ENCODE measurements at regions not wholly inside any gene's neighbourhood (a gene's known extent, or its start where the extent isn't known, plus 50 kb on each side); places are given as distances from the start of the nearest gene placed in this dataset.

DNA sequence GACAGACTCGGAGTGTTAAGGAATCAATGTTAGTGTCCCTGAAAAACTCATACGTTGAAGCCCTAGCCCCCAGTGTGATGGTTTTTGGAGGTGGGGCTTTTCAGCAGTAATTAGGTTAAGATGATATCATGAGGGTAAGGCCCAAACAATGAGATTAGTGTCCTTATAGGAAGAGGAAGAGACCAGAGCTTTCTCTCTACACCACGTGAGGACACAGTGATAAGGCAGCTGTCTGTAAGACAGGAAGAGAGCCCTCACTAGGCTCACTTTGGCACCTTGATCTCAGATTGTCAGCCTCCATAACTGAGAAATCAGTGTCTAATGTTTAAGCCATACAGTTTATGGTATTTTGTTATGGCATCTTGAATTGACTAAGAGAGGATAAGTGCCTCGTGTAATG is 403.2 kb downstream of the NPIPA7 start:
- CTCF ChIA-PET, result no interaction called here
- intact Hi-C loops (cut with micrococcal nuclease), result no loop called here
- POLR2A ChIA-PET, result no interaction called here

DNA sequence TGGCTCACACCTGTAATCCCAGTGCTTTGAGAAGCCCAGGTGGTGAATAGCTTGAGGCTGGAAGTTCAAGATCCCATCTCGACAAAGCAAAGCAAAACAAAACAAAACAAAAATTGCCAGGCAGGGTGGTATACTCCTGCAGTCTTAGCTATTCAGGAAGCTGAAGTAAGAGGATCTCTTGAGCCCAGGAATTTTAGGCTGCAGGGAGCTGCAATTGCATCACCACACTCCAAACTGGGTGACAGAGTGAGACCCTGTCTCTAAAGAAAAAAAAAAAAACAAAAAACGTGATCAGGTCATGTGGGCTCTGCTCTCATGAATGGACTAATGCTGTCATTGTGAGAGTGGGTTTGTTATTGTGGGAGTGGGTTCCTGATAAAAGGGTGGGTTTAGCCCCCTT is 409.1 kb downstream of the NPIPA7 start:
- Mint-ChIP-seq H3K9me3 (peaks cover 8% of the 10 kb centered on the region), H3K36me3 (no peaks in the 10 kb centered on the region), H3K27me3 (no peaks in the 10 kb centered on the region), H3K4me1 (ENCODE audit: low read depth) (no peaks in the 10 kb centered on the region), H3K4me3 (no peak overlapping the region), H3K27ac (no peak overlapping the region)
- ChIA-PET POLR2A (no interaction called here), CTCF (no interaction called here)
- intact Hi-C loops (cut with micrococcal nuclease), result no loop called here
- DNase-seq, result no peak

More for the DNA sequence above, 403.2 kb downstream of the NPIPA7 start:
- no peak for DNase-seq
- Mint-ChIP-seq H3K4me3 (no peak overlapping the region), H3K27ac (no peak overlapping the region), H3K9me3 (no peaks in the 10 kb centered on the region), H3K36me3 (no peaks in the 10 kb centered on the region), H3K4me1 (ENCODE audit: low read depth) (no peaks in the 10 kb centered on the region), H3K27me3 (peaks cover 2% of the 10 kb centered on the region)

DNA sequence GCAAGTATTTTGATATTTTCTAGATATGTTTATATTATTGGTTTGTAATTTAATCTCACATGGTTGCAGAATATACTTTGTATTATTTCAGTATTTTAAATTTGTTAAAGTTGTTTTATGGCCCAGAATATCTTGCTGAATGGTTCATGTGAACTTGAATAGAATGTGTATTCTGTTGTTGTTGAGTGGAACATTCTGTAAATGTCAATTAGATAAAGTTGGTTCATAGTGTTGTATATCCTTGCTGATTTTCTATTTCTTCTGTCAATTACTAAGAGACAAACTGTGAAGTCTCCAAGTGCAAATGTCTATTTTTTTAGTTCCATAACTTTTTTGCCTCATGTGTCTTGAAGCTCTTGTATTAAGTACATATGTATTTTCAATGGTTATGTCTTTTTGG is 411.7 kb downstream of the NPIPA7 start:
- CTCF ChIA-PET, result no interaction called here
- POLR2A ChIA-PET, result no interaction called here
- Mint-ChIP-seq H3K9me3 (peaks cover 8% of the 10 kb centered on the region), H3K27ac (no peak overlapping the region), H3K36me3 (no peaks in the 10 kb centered on the region), H3K4me1 (ENCODE audit: low read depth) (no peaks in the 10 kb centered on the region), H3K4me3 (no peak overlapping the region), H3K27me3 (no peaks in the 10 kb centered on the region)
- intact Hi-C loops (cut with micrococcal nuclease), result no loop called here
- no peak for DNase-seq

DNA sequence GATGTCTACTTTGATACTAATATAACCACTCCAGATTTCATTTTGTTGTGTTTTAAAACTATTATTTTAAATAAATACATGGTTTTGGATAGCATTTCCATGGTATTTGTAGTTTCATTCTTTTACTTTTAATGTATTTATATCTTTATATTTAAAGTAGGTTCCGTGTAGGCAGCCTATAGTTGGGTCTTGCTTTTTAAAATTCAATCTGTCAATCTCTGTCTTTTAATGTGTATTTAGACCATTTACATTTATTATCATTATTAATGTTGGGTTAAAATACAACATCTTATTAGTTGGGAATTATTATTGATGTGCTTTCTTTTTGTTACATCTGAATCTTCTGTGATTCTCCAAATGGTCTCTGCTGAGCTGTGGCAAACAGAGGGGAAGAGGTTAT is 412.1 kb downstream of the NPIPA7 start:
- H3K27me3 Mint-ChIP-seq, result no peaks in the 10 kb centered on the region
- no peak overlapping the region for H3K27ac Mint-ChIP-seq
- H3K4me3 Mint-ChIP-seq, result no peak overlapping the region
- H3K4me1 Mint-ChIP-seq (ENCODE audit: low read depth), result no peaks in the 10 kb centered on the region
- intact Hi-C loops (cut with micrococcal nuclease), result no loop called here
- ChIA-PET CTCF (no interaction called here), POLR2A (no interaction called here)
- peaks cover 8% of the 10 kb centered on the region for H3K9me3 Mint-ChIP-seq
- no peak for DNase-seq
- no peaks in the 10 kb centered on the region for H3K36me3 Mint-ChIP-seq

DNA sequence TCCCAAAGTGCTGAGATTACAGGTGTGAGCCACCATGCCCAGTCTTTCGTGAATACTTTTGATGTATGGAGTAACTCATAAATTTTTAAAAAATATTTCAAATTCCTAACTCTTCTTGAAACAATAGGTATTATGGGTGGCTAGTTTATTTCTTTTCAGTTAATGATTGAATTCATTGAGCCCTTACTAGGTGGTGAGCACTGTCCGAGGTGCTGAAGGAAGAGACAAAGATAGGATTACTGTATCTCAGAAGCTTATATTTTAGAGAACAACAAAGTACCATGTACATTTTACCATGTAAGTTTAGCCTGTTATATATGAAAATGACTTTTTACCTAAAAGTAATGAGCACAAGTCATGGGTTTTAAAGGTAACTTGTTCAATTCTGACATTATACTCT is 418.3 kb downstream of the NPIPA7 start:
- Mint-ChIP-seq H3K27ac (no peak overlapping the region), H3K4me3 (no peak overlapping the region), H3K27me3 (peaks cover 1% of the 10 kb centered on the region), H3K9me3 (no peaks in the 10 kb centered on the region), H3K36me3 (no peaks in the 10 kb centered on the region), H3K4me1 (ENCODE audit: low read depth) (no peaks in the 10 kb centered on the region)
- no peak for DNase-seq
- ChIA-PET CTCF (no interaction called here), POLR2A (no interaction called here)
- intact Hi-C loops (cut with micrococcal nuclease), result no loop called here

DNA sequence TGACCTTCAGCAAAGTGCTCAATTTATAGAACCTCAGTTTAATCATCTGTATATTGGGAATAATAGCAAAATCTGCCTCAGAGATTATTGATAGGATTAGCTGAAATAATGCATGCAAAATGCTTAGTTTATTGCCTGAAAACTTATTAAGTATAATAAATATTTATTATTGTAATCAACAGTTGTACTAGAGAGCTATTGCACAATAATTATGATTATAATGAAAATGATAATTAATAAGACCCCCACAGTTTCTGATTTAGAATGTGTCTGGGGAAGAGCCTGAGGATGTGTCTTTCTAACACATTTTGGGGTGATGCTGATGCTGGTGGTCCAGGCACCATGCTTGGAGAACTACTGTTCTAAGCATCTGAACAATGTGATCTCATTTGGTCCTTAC is 419.6 kb downstream of the NPIPA7 start:
- no peak overlapping the region for H3K27ac Mint-ChIP-seq
- no peak for DNase-seq
- intact Hi-C loops (cut with micrococcal nuclease), result no loop called here
- H3K36me3 Mint-ChIP-seq, result no peaks in the 10 kb centered on the region
- H3K27me3 Mint-ChIP-seq, result peaks cover 1% of the 10 kb centered on the region
- H3K9me3 Mint-ChIP-seq, result no peaks in the 10 kb centered on the region
- POLR2A ChIA-PET, result no interaction called here
- no peak overlapping the region for H3K4me3 Mint-ChIP-seq
- no peaks in the 10 kb centered on the region for H3K4me1 Mint-ChIP-seq (ENCODE audit: low read depth)
- CTCF ChIA-PET, result interaction anchor here (0.7 kb wide), 1 partner anchor 487 kb away, joined by 3 read pairs; no protein-coding TSS in a partner anchor

DNA sequence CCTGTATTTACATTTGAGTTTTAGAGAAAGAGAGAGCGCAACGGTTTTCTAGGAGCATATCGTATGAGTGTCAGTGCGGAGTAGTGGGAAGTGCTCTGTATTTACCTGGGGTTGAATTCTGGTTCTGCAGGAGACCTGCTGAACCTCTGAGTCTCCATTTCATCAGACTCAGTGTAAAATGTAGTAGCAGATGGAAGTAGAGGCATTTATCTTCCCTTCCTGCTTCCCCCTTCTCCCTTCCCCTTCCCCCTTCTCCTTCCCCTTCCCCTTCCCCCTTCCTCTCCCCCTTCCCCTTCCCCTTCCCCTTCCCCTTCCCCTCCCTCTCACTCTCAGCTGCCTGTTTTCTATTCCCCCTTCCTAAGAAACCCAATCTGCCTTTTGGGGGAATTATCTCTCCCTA is 426.9 kb downstream of the NPIPA7 start:
- DNase-seq, result no peak
- intact Hi-C loops (cut with micrococcal nuclease), result no loop called here
- Mint-ChIP-seq H3K27me3 (peaks cover 2% of the 10 kb centered on the region), H3K4me3 (no peak overlapping the region), H3K27ac (no peak overlapping the region), H3K36me3 (no peaks in the 10 kb centered on the region), H3K4me1 (ENCODE audit: low read depth) (no peaks in the 10 kb centered on the region), H3K9me3 (no peaks in the 10 kb centered on the region)
- ChIA-PET POLR2A (no interaction called here), CTCF (no interaction called here)

DNA sequence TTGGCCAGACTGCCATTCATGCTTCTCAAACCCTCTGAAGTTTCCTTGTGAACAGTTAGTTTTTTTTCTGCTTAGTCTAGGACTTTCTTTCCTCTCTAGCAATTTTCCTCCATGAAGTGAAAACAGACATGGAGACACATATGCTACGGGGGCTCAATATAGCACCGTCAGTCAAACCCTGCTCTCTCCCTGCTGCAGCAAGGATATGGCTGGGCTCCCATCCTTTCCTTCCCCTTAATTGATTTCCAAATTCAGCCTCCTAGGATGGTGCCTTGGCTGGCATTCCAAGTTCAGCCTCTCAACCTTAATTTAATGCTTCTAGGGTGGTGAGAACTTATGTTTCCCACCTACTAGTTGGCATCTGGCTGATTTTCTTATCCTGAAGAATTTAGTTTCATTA is 436.7 kb downstream of the NPIPA7 start:
- CTCF ChIA-PET, result no interaction called here

DNA sequence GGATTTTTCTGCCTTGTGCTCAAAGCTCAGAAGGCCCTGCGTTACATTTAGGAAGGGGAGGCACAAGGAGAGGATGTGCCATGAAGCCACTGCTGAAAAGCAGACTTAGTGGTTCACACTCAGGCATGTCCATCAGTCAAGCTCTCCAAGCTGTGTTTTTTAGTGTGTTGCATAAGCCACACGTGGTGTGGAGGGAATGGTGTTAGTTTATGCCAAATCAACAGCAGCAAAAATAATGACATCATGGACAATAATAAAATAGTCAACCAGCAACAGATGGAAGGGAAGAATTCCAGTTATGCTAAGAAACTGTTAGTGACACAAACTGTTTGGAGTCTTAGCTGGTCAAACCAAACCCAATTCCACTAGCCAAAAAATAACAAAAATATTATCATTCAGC is 438.3 kb downstream of the NPIPA7 start:
- H3K27me3 Mint-ChIP-seq, result no peaks in the 10 kb centered on the region
- ChIA-PET CTCF (no interaction called here), POLR2A (no interaction called here)
- intact Hi-C loops (cut with micrococcal nuclease), result no loop called here
- H3K9me3 Mint-ChIP-seq, result peaks cover 25% of the 10 kb centered on the region
- no peak overlapping the region for H3K27ac Mint-ChIP-seq
- no peaks in the 10 kb centered on the region for H3K4me1 Mint-ChIP-seq (ENCODE audit: low read depth)
- H3K4me3 Mint-ChIP-seq, result no peak overlapping the region
- no peak for DNase-seq
- no peaks in the 10 kb centered on the region for H3K36me3 Mint-ChIP-seq

More for the DNA sequence above, 436.7 kb downstream of the NPIPA7 start:
- DNase-seq, result no peak
- Mint-ChIP-seq H3K4me1 (ENCODE audit: low read depth) (no peaks in the 10 kb centered on the region), H3K27me3 (no peaks in the 10 kb centered on the region), H3K4me3 (no peak overlapping the region), H3K9me3 (peaks cover 13% of the 10 kb centered on the region), H3K27ac (no peak overlapping the region), H3K36me3 (no peaks in the 10 kb centered on the region)
- POLR2A ChIA-PET, result no interaction called here
- intact Hi-C loops (cut with micrococcal nuclease), result no loop called here

DNA sequence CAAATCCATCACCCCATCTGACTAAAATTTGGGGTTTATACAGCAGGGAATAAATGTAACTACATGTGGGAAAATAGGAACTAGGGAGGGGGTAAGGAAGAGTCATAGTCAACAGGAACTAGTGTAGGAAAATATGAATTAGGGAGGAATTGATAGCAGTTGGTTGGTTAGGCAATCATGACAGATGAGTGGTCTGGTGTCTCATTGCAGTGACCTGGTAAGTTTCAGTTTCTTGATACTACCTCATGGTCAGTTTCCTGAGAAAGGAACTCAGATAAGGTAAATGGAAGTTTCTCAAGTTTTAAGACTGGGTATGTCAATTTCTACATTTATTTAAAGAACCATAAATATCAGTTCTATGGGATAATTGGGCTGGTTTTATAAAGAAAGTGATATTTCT is 442.3 kb downstream of the NPIPA7 start:
- ChIA-PET CTCF (no interaction called here), POLR2A (no interaction called here)
- Mint-ChIP-seq H3K9me3 (peaks cover 25% of the 10 kb centered on the region), H3K36me3 (no peaks in the 10 kb centered on the region), H3K27ac (no peak overlapping the region), H3K27me3 (peaks cover 1% of the 10 kb centered on the region), H3K4me1 (ENCODE audit: low read depth) (no peaks in the 10 kb centered on the region), H3K4me3 (no peak overlapping the region)
- DNase-seq, result no peak
- intact Hi-C loops (cut with micrococcal nuclease), result no loop called here

DNA sequence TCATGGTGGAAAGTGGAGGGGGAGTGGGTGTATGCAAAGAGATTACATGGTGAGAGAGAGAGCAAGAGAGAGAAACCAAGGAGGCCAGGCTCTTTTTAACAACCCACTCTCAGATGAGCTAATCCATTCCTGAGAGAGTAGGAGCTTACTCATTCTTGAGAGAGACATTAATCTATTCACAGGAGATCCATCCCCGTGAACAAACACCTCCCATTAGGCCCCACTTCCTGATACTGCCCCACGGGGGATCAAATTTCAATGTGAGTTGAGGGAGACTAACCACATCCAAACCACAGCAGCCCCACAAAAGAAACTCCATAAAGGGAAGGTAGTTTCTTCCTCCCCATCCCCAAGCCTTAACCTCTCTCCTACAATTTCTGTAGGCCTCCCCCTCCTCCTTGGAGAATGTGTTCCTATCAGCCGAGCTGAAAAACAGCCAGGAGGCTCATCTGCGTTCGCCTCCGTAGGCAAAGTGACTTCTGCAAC is 450.0 kb downstream of the NPIPA7 start:
- Mint-ChIP-seq H3K9me3 (no peaks in the 10 kb centered on the region), H3K27ac (no peak overlapping the region), H3K4me1 (ENCODE audit: low read depth) (no peaks in the 10 kb centered on the region), H3K36me3 (no peaks in the 10 kb centered on the region), H3K4me3 (no peak overlapping the region), H3K27me3 (peaks cover 11% of the 10 kb centered on the region)
- ChIA-PET CTCF (no interaction called here), POLR2A (no interaction called here)
- no peak for DNase-seq
- intact Hi-C loops (cut with micrococcal nuclease), result no loop called here

DNA sequence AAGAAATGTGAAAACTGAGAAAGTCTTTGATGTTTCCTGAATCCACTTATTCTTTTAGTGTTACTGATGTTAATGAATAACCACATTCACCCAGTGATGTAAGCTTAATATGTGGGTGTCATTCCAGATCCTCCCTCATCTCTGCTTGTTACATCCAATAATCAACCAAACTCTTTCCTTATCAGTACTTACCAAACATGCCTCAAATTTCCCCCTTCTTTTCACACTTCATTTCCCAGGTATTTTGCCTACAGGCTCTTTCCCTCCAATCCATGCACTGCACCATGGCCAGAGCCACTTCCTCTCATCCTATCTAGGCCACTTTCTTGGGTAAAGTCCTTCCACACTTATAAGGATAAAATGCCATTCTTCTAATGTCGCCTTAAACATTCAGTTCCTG is 451.5 kb downstream of the NPIPA7 start:
- intact Hi-C loops (cut with micrococcal nuclease), result no loop called here
- POLR2A ChIA-PET, result no interaction called here
- CTCF ChIA-PET, result no interaction called here
- Mint-ChIP-seq H3K27ac (no peak overlapping the region), H3K4me1 (ENCODE audit: low read depth) (no peaks in the 10 kb centered on the region), H3K27me3 (peaks cover 10% of the 10 kb centered on the region), H3K9me3 (no peaks in the 10 kb centered on the region), H3K4me3 (no peak overlapping the region), H3K36me3 (no peaks in the 10 kb centered on the region)
- DNase-seq, result no peak

DNA sequence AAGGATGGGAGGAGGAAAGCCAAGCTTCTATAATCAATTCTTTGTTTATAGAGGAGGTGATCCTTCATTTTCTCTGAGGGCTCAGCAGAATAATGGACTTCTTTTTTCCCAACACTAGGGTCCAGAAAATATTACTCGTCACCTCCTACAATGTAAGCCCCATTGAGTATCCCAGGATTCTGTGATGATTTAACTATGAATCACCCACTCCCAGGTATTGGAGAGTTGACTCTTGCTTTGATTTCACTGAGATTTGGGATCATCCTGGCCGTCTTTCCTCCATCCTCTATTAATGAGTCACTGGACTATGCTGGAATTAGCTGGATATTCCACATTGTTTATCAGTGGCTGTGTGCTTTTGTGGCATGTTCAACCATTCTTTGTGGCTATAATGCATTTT is 452.0 kb downstream of the NPIPA7 start:
- no peaks in the 10 kb centered on the region for H3K4me1 Mint-ChIP-seq (ENCODE audit: low read depth)

DNA sequence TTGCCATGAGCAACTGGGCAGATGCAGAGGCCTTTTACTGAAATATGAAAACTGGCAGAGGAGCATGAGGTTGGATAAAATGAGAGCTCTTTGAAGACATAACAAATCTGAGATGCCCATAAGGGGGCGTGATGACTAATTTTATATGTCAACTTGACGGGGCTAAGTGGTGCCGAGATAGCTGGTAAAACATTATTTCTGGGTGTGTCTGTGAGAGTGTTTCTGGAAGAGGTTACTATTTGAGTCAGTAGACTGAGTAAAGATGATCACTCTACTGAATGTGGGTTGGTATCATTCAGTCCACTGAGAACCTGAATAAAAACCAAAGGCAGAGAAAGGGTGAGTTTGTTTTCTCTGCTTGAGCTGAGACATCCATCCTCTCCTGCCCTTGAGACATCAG is 454.2 kb downstream of the NPIPA7 start:
- DNase-seq, result no peak
- no peaks in the 10 kb centered on the region for H3K9me3 Mint-ChIP-seq
- no peaks in the 10 kb centered on the region for H3K36me3 Mint-ChIP-seq
- H3K4me3 Mint-ChIP-seq, result no peak overlapping the region
- H3K27ac Mint-ChIP-seq, result no peak overlapping the region
- ChIA-PET POLR2A (no interaction called here), CTCF (no interaction called here)
- intact Hi-C loops (cut with micrococcal nuclease), result no loop called here
- no peaks in the 10 kb centered on the region for H3K4me1 Mint-ChIP-seq (ENCODE audit: low read depth)
- peaks cover 9% of the 10 kb centered on the region for H3K27me3 Mint-ChIP-seq

More for the DNA sequence above, 452.0 kb downstream of the NPIPA7 start:
- intact Hi-C loops (cut with micrococcal nuclease), result no loop called here
- H3K4me3 Mint-ChIP-seq, result no peak overlapping the region
- CTCF ChIA-PET, result no interaction called here
- peaks cover 10% of the 10 kb centered on the region for H3K27me3 Mint-ChIP-seq
- H3K27ac Mint-ChIP-seq, result no peak overlapping the region
- no peak for DNase-seq
- H3K36me3 Mint-ChIP-seq, result no peaks in the 10 kb centered on the region
- no peaks in the 10 kb centered on the region for H3K9me3 Mint-ChIP-seq
- POLR2A ChIA-PET, result no interaction called here

All from activated CD4-positive, alpha-beta memory T cell treated with anti-CD3 and anti-CD28 coated beads for 36 hours (primary cell).